ENCODE measurements at regions not wholly inside any gene's neighbourhood (a gene's known extent, or its start where the extent isn't known, plus 50 kb on each side); places are given as distances from the start of the nearest gene placed in this dataset.

GRCh38 chr2:224127871-224128501 is 88.9 kb upstream of the SERPINE2 start:
- TF ChIP-seq EZH2 (IDR thresholded peaks at IDR 0.05; ENCODE audit: insufficient read depth, low read length) (no peak), CTCF (IDR thresholded peaks at IDR 0.05; ENCODE audit: insufficient read depth, low read depth, low read length) (no peak)

All from astrocyte (in vitro differentiated cells and primary cell).